ENCODE measurements at regions not wholly inside any gene's neighbourhood (a gene's known extent, or its start where the extent isn't known, plus 50 kb on each side); places are given as distances from the start of the nearest gene placed in this dataset.

DNA sequence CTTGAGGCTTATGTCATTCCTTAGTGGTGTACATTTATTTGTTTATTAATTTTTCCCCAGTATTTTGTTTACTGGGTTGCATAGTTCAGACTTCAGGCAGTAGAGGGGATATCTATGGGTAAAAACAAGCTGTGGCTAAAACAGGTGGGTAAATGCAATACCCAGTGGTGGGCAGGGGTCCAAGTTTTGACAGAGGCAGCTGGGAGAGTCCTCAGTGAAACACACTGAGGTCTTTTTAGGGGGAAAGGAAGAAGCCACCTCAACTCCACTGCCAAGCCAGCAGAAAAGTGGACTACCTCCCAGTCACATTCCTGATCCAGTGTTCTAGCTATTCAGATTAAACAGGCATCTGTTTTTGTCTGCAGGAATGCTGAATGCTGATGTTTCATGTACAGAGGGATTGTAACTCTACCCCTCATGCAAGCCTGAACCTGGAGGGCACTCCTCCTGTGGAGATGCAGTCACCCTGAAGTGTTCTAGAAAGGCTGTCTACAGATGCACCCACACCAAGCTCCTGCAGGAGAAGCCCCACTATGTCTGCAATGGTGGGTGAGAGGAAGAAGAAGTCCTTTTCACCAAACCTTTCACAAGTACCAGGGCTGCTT lies 757.8 kb downstream of the INHBA start:
- TF ChIP-seq EZH2 (IDR thresholded peaks at IDR 0.05; ENCODE audit: borderline replicate concordance, insufficient read depth, low read depth, low read length, poor library complexity, severe bottlenecking): no peak
- TF ChIP-seq, protein P1, sequence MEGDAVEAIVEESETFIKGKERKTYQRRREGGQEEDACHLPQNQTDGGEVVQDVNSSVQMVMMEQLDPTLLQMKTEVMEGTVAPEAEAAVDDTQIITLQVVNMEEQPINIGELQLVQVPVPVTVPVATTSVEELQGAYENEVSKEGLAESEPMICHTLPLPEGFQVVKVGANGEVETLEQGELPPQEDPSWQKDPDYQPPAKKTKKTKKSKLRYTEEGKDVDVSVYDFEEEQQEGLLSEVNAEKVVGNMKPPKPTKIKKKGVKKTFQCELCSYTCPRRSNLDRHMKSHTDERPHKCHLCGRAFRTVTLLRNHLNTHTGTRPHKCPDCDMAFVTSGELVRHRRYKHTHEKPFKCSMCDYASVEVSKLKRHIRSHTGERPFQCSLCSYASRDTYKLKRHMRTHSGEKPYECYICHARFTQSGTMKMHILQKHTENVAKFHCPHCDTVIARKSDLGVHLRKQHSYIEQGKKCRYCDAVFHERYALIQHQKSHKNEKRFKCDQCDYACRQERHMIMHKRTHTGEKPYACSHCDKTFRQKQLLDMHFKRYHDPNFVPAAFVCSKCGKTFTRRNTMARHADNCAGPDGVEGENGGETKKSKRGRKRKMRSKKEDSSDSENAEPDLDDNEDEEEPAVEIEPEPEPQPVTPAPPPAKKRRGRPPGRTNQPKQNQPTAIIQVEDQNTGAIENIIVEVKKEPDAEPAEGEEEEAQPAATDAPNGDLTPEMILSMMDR (IDR thresholded peaks at IDR 0.05): no peak
